HFFc6 (cell line): ENCODE measurements at regions not wholly inside any gene's neighbourhood (a gene's known extent, or its start where the extent isn't known, plus 50 kb on each side); places are given as distances from the start of the nearest gene placed in this dataset.

ENCODE experiments used
- DNase-seq: peaks from one replicate; pipeline ENCODE4 v3.0.0-alpha.2; 2018
- H3K27ac Mint-ChIP-seq: 2 replicates; pipeline ENCODE4 v1.8.0; 2020; ENCODE audit warnings: mild to moderate bottlenecking, mixed read lengths
- H3K27me3 Mint-ChIP-seq: 2 replicates; pipeline ENCODE4 v1.8.0; 2021; ENCODE audit warnings: mild to moderate bottlenecking, moderate library complexity, mixed read lengths; ENCODE audit not compliant: insufficient read depth
- H3K36me3 Mint-ChIP-seq: 2 replicates; pipeline ENCODE4 v1.8.0; 2021; ENCODE audit warnings: low read depth, mixed read lengths
- H3K4me1 Mint-ChIP-seq: 2 replicates; pipeline ENCODE4 v1.8.0; 2020; ENCODE audit warnings: low read depth, mixed read lengths
- H3K4me3 Mint-ChIP-seq: 2 replicates; pipeline ENCODE4 v1.8.0; 2020; ENCODE audit warnings: mild to moderate bottlenecking, moderate library complexity, mixed read lengths
- H3K9me3 Mint-ChIP-seq: 2 replicates; pipeline ENCODE4 v1.8.0; 2020; ENCODE audit warnings: mild to moderate bottlenecking, mixed read lengths
- CTCF ChIP-seq: fragments of 200-600 bp; sonication (generic); IDR thresholded peaks from 2 replicates; pipeline ENCODE4 v1.5.0; 2021; ENCODE audit warnings: antibody characterized with exemption, mild to moderate bottlenecking

DNA sequence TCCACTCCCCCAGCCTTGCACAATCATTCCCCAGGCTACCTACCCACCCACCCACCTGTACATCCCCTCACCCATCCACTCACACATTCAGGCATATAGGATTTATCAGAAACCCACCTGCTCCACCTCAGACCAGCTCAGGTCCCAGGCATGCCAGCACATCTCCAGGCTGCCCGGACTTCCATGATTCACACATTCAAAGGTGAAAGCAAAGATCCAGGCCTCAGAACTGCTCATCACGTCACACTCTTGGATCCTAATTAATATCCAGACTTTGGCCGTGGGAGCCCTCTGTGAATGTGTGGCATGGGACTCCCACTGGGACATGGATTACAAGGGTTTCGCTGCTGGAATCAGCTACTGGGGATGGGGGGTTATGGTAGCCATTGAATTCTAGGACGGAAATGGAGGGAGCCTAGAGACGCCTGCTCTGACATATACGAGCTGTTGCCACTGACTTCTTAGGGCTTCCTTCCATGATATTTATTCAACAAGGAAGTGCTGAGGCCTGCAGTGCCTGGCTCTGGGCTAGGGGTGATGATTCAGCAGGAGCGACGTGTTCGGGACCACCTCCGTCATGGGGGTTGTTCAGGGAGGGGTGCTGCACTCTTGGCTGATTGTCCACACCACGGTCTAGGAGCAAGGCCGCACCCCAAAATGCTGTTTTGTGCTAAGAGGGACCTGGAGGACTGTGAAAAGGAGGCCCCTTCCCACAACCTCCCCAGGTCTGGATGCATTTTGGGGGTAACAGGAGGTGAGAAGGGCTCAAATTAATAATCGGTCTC, 56.9 kb upstream of the ADRA2C start:
- Mint-ChIP-seq H3K4me1 (peaks cover 7% of the 10 kb centered on the region; the same call in 1 of the 2 replicates), H3K4me3 (no peak overlapping the region), H3K27me3 (peaks cover 50% of the 10 kb centered on the region), H3K27ac (no peak overlapping the region), H3K9me3 (no peaks in the 10 kb centered on the region), H3K36me3 (no peaks in the 10 kb centered on the region)
- TF ChIP-seq CTCF, result no peak
- no peak for DNase-seq

DNA sequence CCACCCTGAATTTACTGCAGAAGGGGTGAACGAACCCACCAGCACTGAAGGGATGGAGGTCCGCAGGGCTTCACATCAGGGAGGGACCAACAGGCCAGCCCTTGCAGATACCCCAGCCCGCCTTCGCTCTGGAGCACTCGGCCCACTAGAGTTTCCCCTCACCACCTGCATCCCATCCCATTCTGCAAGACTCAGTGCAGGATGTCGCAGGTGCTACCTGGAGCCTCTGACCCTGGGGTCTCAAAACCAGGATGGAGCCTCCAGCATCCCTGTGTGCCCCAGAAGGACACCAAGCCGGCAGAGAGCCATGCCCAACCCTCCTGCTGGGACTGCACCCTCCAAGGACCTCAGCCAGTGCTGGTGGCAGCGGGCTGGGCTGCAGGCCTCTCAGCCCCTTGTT, 57.6 kb upstream of the ADRA2C start:
- H3K9me3 Mint-ChIP-seq, result no peaks in the 10 kb centered on the region
- H3K4me3 Mint-ChIP-seq, result no peak overlapping the region
- H3K27ac Mint-ChIP-seq, result no peak overlapping the region
- H3K4me1 Mint-ChIP-seq, result peaks cover 7% of the 10 kb centered on the region; the same call in 1 of the 2 replicates
- H3K27me3 Mint-ChIP-seq, result peaks cover 56% of the 10 kb centered on the region
- no peak for TF ChIP-seq CTCF
- no peaks in the 10 kb centered on the region for H3K36me3 Mint-ChIP-seq
- DNase-seq, result no peak

DNA sequence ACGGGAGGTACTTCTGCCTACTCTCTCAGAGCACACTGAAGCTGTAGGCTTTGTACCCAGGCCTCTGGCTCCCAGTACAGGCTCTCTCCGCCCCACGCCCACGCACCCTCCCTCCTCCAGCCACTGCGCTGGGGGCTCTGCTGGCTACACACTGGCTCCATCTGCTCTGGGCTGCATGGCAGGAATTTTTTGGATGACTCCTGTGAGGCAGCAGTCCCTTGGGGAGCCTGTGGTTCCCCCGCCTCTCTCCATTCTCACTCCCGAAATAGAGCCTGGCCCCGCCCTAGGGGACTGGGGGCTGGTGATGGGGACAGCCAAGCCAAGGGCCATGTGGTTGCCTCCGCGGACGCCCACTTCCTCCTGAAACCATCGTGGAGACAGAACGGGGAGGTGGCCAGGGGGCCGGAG, 58.1 kb upstream of the ADRA2C start:
- Mint-ChIP-seq H3K27me3 (peaks cover 56% of the 10 kb centered on the region), H3K27ac (no peak overlapping the region), H3K4me1 (peaks cover 7% of the 10 kb centered on the region; the same call in 1 of the 2 replicates), H3K36me3 (no peaks in the 10 kb centered on the region), H3K4me3 (no peak overlapping the region), H3K9me3 (no peaks in the 10 kb centered on the region)
- DNase-seq, result no peak
- no peak for TF ChIP-seq CTCF

DNA sequence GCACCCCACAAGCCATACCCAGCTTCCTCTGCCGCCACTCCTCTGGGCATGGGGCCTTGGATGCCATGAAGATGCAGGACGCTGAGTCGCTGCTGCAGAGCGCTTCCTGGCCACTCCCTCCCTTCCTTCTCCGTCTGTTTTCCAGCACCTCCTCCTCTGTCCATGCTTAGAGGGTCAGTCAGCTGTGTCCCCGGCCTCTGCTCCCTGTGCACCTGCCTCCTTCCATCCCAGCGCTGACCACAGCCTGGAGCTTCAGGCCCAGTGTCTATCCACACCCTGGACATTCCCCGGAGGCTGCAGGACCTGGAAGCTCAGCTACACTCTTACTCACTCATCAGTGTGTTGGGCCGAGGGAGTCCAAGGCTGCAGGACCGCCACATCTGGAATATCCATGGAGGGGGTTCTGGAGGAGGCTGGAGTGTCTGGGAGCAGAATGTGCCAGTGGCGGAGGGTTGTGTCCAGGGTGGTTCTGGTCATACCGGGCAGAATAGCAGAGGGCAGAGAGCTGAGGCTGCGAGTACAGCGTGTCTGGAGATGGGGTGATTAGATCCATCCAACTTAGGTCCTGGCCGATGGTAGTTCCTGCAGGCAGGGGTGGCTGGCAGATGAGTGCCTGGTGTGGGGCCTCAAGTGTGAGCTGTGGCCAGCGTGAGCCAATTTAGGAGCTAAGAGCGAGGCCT, 58.6 kb upstream of the ADRA2C start:
- H3K27ac Mint-ChIP-seq, result no peak overlapping the region
- TF ChIP-seq CTCF, result no peak
- H3K36me3 Mint-ChIP-seq, result no peaks in the 10 kb centered on the region
- no peaks in the 10 kb centered on the region for H3K9me3 Mint-ChIP-seq
- no peak overlapping the region for H3K4me3 Mint-ChIP-seq
- peaks cover 7% of the 10 kb centered on the region; the same call in 1 of the 2 replicates for H3K4me1 Mint-ChIP-seq
- no peak for DNase-seq
- H3K27me3 Mint-ChIP-seq, result peaks cover 56% of the 10 kb centered on the region

DNA sequence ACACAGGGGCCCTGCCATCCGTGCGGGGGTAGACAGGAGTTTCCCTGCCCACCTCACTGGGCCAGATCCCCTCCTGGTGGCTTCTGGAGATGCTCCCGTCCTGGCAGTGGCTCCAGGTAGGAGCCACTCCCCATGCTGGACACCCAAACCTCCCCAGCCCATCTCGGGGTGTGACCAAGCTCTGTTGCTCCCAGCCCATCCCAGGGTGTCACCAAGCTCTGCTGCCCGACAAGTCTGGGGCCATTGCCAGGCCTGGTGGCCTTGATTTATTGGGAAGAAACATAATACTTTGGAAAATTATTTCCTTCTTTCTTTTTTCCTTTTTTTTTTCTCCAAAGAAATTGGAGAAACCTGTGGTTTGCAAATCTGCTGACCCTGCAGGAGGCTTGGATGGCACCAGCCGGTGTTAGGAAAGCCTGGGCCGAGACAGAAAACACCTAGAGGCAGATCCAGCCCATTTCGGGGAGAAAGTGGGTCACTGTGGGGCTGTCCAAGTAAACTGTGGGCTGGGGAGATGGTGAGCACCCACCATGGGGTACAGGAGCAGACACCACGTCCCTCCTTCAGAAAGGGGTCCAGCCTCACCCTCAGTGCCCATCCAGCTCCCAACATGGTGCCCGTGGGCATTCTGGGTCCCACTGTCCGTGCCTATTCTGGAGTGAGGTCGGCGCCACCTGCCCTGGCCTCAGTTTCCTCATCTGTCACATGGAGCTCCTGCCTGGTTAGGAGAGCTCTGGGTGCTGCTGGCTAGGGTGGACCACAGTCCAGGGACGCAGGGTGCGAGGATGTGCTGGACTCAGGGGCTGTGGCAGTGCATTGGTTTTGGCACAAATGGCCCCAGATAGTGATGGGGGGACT, 59.4 kb upstream of the ADRA2C start:
- peaks cover 7% of the 10 kb centered on the region; the same call in 1 of the 2 replicates for H3K4me1 Mint-ChIP-seq
- peaks cover 54% of the 10 kb centered on the region for H3K27me3 Mint-ChIP-seq
- no peaks in the 10 kb centered on the region for H3K9me3 Mint-ChIP-seq
- no peak for DNase-seq
- TF ChIP-seq CTCF, result no peak
- no peak overlapping the region for H3K27ac Mint-ChIP-seq
- H3K36me3 Mint-ChIP-seq, result no peaks in the 10 kb centered on the region
- no peak overlapping the region for H3K4me3 Mint-ChIP-seq
